Memory B cell (primary cell): ENCODE measurements at regions not wholly inside any gene's neighbourhood (a gene's known extent, or its start where the extent isn't known, plus 50 kb on each side); places are given as distances from the start of the nearest gene placed in this dataset.

Experiments used
- ATAC-seq: fragments of 150-1000 bp; cut with Tn5 transposase; 2 replicates; pipeline ENCODE4 v1.10.0; 2021; ENCODE audit warnings: low read depth, mild to moderate bottlenecking, moderate library complexity
- DNase-seq, 2 donors: peaks; one replicate each; pipeline ENCODE4 v3.0.0; 2022; ENCODE audit warnings: low spot score in 2 of 2
- H3K27ac Mint-ChIP-seq: one replicate; pipeline ENCODE4 v1.8.0; 2022; ENCODE audit warnings: mild to moderate bottlenecking, moderate library complexity, mixed read lengths
- H3K27me3 Mint-ChIP-seq: one replicate; pipeline ENCODE4 v1.8.0; 2022; ENCODE audit warnings: mixed read lengths
- H3K36me3 Mint-ChIP-seq: one replicate; pipeline ENCODE4 v1.8.0; 2022; ENCODE audit warnings: mild to moderate bottlenecking, mixed read lengths
- H3K4me1 Mint-ChIP-seq: one replicate; pipeline ENCODE4 v1.8.0; 2022; ENCODE audit warnings: mixed read lengths
- H3K4me3 Mint-ChIP-seq: one replicate; pipeline ENCODE4 v1.8.0; 2022; ENCODE audit warnings: mild to moderate bottlenecking, moderate library complexity, mixed read lengths
- H3K9me3 Mint-ChIP-seq: one replicate; pipeline ENCODE4 v1.8.0; 2022; ENCODE audit warnings: mixed read lengths

DNA sequence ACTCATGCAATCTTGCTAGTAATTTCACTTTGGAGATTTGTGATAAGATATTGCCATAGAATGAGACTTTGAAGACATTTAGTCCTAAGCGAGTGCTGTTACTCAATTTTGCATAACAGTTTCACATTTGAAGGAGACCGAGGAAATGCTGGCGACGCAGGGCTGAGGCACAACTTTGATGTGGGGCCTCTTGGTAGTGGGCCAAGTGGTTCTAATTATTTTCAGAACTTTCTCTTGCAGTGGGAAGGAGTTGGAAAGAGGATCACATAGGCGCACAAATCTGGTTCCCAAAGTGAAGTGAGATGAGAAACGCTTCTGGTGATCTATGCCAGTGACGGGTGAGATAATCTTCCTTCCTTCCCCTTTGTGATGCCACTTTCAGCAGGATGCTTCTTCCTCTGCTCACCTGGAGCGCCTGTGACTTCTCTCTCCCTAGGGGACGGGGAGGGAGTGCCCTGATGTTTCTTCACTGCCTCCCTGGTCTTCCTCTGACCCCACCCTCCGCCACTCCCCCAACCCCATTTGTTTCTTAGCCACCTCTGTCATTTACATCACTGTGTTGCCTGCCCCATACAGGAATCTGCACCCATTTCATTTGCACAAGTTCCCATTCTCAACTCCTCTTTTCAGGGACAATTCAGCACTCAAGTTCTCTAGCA lies 138.9 kb upstream of the MID1 start:
- H3K27ac Mint-ChIP-seq: no peak overlapping the region
- no peaks in the 10 kb centered on the region for H3K36me3 Mint-ChIP-seq
- no peak overlapping the region for H3K4me3 Mint-ChIP-seq
- no peaks in the 10 kb centered on the region for H3K4me1 Mint-ChIP-seq
- ATAC-seq: no peak
- no peaks in the 10 kb centered on the region for H3K9me3 Mint-ChIP-seq
- no peaks in the 10 kb centered on the region for H3K27me3 Mint-ChIP-seq
- DNase-seq: no peak

DNA sequence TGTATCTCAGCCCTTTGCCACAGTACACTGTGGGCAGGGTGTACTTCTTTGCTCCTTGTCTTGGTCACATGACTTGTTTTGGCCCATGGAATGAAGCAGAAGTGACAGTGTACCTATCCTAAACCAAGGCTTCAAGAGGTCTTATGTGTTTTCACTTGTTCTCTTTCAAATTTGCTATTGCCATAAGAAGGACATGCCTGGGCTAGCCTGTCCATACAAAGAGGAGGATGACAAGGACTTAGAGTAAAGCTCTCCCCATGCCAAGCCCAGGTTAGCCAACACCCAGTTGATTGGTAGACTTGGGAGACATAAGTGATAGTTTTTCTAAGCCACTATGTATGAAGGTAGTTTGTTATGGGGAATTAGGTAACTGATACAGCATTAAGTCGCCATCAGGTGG lies 141.1 kb upstream of the MID1 start:
- no peaks in the 10 kb centered on the region for H3K27me3 Mint-ChIP-seq
- no peak overlapping the region for H3K4me3 Mint-ChIP-seq
- no peaks in the 10 kb centered on the region for H3K9me3 Mint-ChIP-seq
- H3K27ac Mint-ChIP-seq: no peak overlapping the region
- DNase-seq (no peak), ATAC-seq (no peak)
- no peaks in the 10 kb centered on the region for H3K4me1 Mint-ChIP-seq
- no peaks in the 10 kb centered on the region for H3K36me3 Mint-ChIP-seq

DNA sequence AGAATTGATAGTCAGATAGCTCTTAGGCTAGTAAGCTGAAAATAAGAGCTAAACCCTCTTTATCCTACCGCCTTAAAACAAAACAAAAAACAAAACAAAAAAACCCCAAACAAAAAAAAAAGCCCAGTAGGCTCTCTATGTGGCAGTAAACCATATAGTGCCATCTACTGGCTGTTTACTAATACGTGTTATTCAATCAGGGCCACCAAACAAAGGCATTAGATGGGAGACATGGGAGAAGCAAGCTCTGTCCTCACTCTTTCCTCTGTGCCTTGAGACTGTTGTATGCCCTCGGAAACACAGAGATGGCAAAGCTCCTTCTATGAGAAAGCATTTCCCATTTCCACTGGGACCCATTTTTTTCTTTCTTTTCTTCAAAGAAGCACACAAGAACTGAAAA lies 148.8 kb upstream of the MID1 start:
- H3K36me3 Mint-ChIP-seq: no peaks in the 10 kb centered on the region
- H3K27me3 Mint-ChIP-seq: no peaks in the 10 kb centered on the region
- no peaks in the 10 kb centered on the region for H3K9me3 Mint-ChIP-seq
- H3K4me3 Mint-ChIP-seq: no peak overlapping the region
- H3K27ac Mint-ChIP-seq: no peak overlapping the region
- ATAC-seq: peak; percentile 39
- DNase-seq: no peak
- H3K4me1 Mint-ChIP-seq: no peaks in the 10 kb centered on the region

DNA sequence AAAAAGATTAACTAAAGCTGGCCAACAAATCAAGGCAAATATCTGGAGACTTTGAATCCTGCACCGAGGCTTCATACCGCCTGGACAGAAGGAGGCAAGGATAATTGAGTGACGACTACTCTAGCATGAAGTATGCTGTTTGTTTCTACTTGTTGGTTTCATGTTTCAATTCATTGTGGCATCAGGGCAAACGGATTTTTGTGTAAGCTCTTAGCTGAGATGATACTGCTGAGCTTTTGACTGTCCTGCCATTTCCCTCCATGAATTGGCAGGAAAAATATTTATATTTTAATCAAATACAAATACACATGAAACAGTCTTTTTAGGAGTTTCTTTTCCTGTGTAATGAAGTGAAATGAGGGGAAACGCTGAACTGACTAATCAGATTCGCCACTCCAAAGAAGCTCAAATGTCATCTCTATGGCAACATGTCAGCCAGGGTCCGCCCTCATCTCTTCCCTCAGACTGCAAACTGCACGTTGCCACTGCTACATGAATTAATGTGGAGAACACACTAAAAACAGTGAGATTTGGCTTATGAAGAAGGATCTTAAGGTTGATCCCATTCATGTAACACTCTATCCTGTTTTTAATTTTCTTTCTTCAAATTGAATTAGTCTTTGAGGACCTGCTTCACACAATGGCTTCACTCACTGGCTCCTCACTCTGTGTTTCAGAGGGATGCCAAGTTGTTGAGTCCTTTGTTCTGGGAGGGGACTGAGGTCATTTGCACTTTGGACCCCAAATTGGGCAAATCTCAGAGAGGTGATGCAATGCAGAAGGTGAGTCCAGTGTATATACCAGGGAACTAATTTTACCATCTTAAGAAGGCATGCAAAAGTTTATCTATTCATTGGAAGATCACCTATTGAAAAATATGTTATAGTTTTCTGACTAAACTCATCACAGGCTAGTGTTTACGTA lies 149.6 kb upstream of the MID1 start:
- DNase-seq (no peak), ATAC-seq (no peak)
- no peaks in the 10 kb centered on the region for H3K9me3 Mint-ChIP-seq
- H3K27ac Mint-ChIP-seq: no peak overlapping the region
- no peaks in the 10 kb centered on the region for H3K36me3 Mint-ChIP-seq
- no peak overlapping the region for H3K4me3 Mint-ChIP-seq
- no peaks in the 10 kb centered on the region for H3K27me3 Mint-ChIP-seq
- no peaks in the 10 kb centered on the region for H3K4me1 Mint-ChIP-seq

DNA sequence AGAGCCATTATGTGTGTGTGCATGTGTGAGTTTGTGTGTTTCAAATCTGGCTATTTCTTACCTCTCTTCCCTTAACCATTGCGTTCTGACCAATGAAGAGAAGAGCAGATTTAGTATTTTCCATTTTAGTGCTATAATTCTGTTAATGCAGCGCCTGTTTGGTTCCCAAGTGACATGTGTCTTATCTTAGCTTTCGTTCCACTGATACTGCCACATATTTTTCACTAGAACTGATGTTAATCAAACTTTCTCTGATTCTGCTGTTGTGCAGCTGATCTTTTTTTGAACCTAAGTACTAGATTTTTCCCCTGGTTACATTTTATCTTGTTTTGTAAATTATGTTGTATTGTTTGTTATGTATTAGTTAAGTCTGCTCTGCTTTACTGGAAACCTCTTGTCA lies 152.9 kb upstream of the MID1 start:
- H3K4me1 Mint-ChIP-seq: no peaks in the 10 kb centered on the region
- no peaks in the 10 kb centered on the region for H3K9me3 Mint-ChIP-seq
- ATAC-seq (no peak), DNase-seq (no peak)
- H3K36me3 Mint-ChIP-seq: no peaks in the 10 kb centered on the region
- H3K27ac Mint-ChIP-seq: no peak overlapping the region
- no peak overlapping the region for H3K4me3 Mint-ChIP-seq
- peaks cover under 1% of the 10 kb centered on the region for H3K27me3 Mint-ChIP-seq

DNA sequence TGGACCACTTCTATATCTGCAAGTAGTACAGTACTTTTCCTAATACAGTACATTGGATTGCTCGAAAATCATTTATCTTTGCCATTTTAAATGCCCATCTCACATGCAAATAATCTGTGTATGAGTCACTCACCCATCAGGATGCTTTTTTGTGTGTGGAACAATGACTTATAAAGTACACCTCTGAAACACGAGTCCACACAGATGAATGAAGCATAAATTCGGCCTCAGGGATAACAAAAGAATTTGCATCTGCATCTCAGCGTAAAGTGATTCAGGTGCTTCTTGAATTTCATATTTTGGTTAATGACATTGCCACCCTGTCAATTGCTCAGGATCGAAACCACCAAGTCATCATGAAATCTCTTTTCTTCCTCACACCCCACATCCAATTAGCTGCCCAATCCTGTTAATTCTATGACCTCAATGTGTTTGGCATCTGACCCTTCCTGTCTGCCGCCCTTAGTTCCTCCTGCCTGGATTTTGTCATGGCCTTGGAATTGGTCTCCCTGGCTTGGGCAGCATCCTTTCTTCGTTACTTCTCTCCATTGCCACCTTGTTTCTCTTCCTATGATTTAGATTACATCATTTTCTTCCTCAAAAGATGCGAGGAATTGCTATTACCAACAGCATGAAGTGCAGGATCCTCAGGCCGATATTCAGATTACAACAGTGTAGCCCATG lies 161.6 kb upstream of the MID1 start:
- no peak overlapping the region for H3K4me3 Mint-ChIP-seq
- H3K4me1 Mint-ChIP-seq: no peaks in the 10 kb centered on the region
- no peak overlapping the region for H3K27ac Mint-ChIP-seq
- ATAC-seq (no peak), DNase-seq (no peak)
- peaks cover 8% of the 10 kb centered on the region for H3K27me3 Mint-ChIP-seq
- no peaks in the 10 kb centered on the region for H3K9me3 Mint-ChIP-seq
- no peaks in the 10 kb centered on the region for H3K36me3 Mint-ChIP-seq

DNA sequence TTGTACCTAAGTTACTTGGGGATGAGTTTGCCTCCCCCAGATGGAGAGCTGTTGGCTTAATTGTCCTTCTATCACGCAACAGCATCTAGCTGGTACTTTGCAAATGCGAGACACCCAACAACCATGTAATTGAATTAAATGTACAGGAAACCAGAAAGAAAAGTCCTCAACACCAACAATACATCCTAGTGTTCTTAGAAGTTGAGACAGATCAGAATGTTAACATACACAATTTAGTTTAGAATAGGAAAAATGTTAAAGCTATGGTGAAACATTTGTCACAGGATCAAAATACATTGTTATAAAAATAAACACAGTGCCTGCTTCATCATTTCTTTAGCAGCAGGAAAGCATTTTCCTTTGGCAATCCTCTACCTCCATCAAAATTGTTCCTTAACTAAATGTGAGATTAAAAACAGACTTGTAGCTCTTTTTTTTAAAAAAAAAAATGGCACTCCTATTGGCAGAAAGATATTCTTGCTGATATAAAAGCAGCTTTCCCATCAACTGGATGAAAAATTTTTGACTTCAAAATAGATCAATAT lies 163.1 kb upstream of the MID1 start:
- ATAC-seq (no peak), DNase-seq (no peak)
- no peaks in the 10 kb centered on the region for H3K4me1 Mint-ChIP-seq
- H3K9me3 Mint-ChIP-seq: no peaks in the 10 kb centered on the region
- H3K27ac Mint-ChIP-seq: no peak overlapping the region
- no peak overlapping the region for H3K4me3 Mint-ChIP-seq
- H3K27me3 Mint-ChIP-seq: peaks cover 6% of the 10 kb centered on the region
- no peaks in the 10 kb centered on the region for H3K36me3 Mint-ChIP-seq

DNA sequence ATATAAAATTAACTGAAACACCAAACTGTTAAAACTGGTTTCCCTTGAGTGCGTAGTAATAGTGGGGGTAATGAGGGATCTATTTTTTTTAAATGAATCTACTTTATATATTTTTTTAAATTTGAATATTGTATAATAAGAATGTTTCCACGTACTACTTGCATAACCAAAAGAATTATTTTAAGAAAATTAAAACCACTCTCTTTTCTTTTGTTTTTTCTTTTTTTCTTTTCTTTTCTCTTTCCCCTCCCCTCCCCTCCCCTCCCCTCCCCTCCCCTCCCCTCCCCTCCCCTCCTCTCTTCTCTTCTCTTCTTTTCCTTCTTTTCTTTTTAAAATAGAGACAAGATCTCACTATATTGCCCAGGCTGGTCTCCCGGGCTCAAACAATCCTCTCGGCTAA lies 166.9 kb upstream of the MID1 start:
- H3K27ac Mint-ChIP-seq: no peak overlapping the region
- H3K36me3 Mint-ChIP-seq: no peaks in the 10 kb centered on the region
- H3K4me1 Mint-ChIP-seq: no peaks in the 10 kb centered on the region
- H3K4me3 Mint-ChIP-seq: no peak overlapping the region
- H3K27me3 Mint-ChIP-seq: peaks cover 5% of the 10 kb centered on the region
- ATAC-seq (no peak), DNase-seq (no peak)
- no peaks in the 10 kb centered on the region for H3K9me3 Mint-ChIP-seq

DNA sequence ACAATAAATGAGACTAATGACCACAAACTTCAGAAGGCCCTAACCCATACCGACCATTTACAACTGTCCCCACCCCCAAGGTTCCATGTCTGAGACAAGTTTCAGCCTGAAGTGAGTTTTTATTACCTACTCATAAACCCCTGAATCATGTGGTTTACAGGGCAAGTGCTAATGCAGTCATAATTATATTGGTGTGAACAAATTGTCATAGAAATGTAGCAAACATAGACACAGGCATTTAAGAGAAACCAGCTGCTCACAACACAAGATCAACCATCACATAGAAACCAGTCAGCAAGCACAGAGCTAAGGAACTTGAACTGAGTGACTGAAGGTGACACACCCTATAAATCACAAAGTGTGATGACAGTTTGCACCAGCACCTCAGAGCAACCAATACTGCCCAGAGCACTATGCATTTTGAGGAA lies 173.8 kb upstream of the MID1 start:
- no peak overlapping the region for H3K27ac Mint-ChIP-seq
- no peak for DNase-seq
- no peaks in the 10 kb centered on the region for H3K9me3 Mint-ChIP-seq

DNA sequence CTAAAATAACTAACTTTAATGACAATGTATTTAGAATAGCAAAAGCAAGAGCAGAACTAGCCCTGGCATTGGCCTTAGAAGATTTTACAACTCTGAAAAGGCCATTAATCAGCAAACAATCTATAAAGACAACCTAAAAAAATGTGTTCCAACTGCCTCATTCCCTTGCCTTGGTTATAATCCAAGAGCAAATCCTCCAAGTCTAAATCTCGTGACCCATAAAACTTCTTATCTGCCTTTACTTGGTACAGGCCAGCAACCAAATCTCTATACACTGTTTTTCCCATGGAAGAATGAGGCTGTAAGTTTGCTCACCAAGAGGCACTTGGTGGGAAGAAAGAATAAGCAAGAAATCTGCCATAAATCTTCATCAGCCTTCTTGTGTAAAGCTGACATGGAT lies 175.3 kb upstream of the MID1 start:
- H3K4me3 Mint-ChIP-seq: no peak overlapping the region
- no peaks in the 10 kb centered on the region for H3K36me3 Mint-ChIP-seq
- no peak overlapping the region for H3K27ac Mint-ChIP-seq
- peaks cover 2% of the 10 kb centered on the region for H3K27me3 Mint-ChIP-seq
- no peaks in the 10 kb centered on the region for H3K9me3 Mint-ChIP-seq
- DNase-seq: no peak
- ATAC-seq: no peak
- H3K4me1 Mint-ChIP-seq: no peaks in the 10 kb centered on the region

More for the DNA sequence above, 173.8 kb upstream of the MID1 start:
- no peak overlapping the region for H3K4me3 Mint-ChIP-seq
- no peak for ATAC-seq
- no peaks in the 10 kb centered on the region for H3K36me3 Mint-ChIP-seq
- no peaks in the 10 kb centered on the region for H3K4me1 Mint-ChIP-seq
- peaks cover 5% of the 10 kb centered on the region for H3K27me3 Mint-ChIP-seq

DNA sequence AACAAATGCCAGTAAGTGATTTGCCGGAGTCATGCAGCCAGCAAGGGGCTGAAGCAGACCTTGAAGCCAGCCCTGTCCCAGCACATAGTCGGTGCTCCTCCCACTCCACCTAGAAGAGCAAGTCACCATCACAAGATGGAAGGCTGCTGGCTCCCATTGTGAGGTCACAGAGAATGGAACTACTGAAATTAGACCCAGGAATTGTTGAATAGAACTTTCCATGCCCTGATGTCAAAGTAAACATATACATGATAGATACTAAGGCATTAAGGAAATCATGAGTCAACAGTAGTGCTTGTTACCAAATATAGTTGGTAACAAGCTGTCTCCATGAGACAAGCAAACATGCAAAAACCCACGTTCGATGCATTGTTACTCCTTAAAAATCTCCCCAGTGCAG lies 177.1 kb upstream of the MID1 start:
- no peak for DNase-seq
- Mint-ChIP-seq H3K27me3 (no peaks in the 10 kb centered on the region), H3K36me3 (no peaks in the 10 kb centered on the region), H3K4me3 (no peak overlapping the region), H3K9me3 (no peaks in the 10 kb centered on the region), H3K27ac (no peak overlapping the region), H3K4me1 (no peaks in the 10 kb centered on the region)
- no peak for ATAC-seq

DNA sequence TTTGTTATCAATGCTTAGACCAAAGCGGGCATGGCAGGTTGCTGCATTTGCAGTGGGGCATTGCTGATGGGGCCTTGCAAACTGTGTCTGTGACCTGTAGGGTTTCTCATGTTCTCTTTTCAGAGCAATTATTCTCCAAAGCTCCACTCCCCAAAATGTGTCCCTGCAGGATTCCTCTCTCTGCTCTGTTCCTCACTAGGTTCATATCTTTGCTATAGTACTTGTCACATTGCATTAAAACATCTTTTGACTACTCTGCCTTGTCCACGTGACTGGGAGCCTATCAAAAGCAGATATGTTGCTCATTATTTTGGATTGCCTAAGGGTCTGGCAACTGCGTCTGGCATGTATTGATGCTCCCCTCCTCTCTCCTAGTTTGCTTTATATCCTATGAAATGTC lies 177.7 kb upstream of the MID1 start:
- Mint-ChIP-seq H3K9me3 (no peaks in the 10 kb centered on the region), H3K36me3 (no peaks in the 10 kb centered on the region), H3K4me1 (no peaks in the 10 kb centered on the region), H3K27me3 (no peaks in the 10 kb centered on the region), H3K27ac (no peak overlapping the region), H3K4me3 (no peak overlapping the region)
- no peak for DNase-seq
- ATAC-seq: no peak

DNA sequence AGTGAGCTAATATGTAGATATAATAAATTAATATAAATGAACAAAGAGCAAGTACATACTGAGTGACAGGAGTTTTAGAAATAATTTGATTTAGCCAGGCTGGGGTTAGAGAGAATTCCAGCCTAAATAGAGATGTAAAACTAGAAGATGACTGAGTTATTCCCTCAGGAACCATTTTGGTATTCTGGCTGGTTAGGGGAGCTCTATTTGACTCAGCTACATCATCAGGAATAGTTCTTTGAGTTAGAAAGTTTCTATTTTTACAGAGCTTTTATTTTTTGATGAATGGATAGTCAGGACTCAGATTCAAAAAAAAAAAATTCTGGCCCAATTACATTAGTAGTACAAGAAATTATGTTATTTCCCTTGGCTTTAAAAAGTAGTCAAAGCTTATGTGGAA lies 180.4 kb upstream of the MID1 start:
- DNase-seq (no peak), ATAC-seq (no peak)
- Mint-ChIP-seq H3K27ac (no peak overlapping the region), H3K9me3 (no peaks in the 10 kb centered on the region), H3K4me1 (no peaks in the 10 kb centered on the region), H3K27me3 (no peaks in the 10 kb centered on the region), H3K36me3 (no peaks in the 10 kb centered on the region), H3K4me3 (no peak overlapping the region)

DNA sequence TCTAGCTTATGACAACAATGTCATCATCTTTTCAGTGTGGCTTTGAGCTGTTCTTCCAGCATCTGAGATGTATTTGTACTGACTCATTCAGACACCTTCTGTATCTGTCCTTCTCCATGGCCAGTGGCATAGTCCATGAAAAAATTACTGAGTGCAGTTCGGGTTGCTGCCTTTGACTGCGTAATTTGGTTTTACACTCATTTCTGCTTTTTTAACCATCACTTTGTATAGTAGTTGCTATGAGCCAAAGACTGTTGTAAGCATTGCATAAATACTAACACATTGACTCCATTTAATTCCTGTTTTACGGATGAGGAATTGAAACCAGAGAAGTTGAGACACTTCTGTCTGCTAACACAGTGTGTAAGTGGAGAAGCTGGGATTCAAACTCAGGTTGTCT lies 190.7 kb upstream of the MID1 start:
- Mint-ChIP-seq H3K9me3 (peaks cover 1% of the 10 kb centered on the region), H3K4me1 (no peaks in the 10 kb centered on the region), H3K36me3 (no peaks in the 10 kb centered on the region), H3K27me3 (peaks cover 2% of the 10 kb centered on the region), H3K27ac (no peak overlapping the region), H3K4me3 (no peak overlapping the region)
- ATAC-seq (no peak), DNase-seq (no peak)
